ENCODE measurements at regions not wholly inside any gene's neighbourhood (a gene's known extent, or its start where the extent isn't known, plus 50 kb on each side); places are given as distances from the start of the nearest gene placed in this dataset.
A peak's percentile ranks its signal among the peaks of the same experiment; 100 is the strongest.

DNA sequence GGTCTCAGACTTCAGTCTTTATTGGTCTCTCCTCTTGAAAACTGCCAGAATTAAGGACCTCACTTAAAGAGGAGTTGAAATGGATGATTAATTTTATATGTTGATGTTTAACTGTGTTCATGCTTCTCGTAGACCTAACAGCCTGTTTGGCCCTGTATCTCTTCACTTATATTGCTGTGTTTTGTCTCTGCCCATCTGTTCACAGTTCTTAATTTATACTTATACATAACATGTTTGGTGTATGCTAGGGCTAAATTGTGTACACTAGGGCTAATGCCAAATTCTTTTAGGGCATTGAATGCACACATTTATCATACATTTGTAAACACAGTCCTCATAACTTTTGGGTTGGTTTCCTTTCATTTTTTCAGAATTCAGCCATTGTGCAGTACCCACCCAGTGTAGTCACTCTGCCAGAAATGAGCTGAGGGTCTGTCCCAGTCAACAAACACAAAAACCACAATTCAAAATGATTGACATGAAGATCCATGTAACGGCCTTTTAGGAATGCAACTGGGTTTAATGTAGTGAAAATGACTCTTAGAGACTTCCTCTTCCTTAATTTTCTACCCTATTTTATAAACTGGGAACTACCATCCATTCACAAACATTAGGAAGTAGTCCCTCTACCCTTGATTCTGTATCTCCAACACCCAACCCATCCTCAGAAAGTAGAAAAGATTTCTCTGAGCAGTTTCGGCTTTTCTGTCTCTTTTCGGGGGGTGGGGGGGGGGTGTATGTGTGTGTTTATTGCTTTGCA, 668.8 kb upstream of the KLF4 start:
- no peak for DNase-seq (ENCODE audit: low spot score)
- ChIA-PET POLR2A (ENCODE audit: low non-redundant PET) (no interaction called here), CTCF (no interaction called here)
- no peak overlapping the region for H3K27ac ChIP-seq
- TF ChIP-seq, protein P1, sequence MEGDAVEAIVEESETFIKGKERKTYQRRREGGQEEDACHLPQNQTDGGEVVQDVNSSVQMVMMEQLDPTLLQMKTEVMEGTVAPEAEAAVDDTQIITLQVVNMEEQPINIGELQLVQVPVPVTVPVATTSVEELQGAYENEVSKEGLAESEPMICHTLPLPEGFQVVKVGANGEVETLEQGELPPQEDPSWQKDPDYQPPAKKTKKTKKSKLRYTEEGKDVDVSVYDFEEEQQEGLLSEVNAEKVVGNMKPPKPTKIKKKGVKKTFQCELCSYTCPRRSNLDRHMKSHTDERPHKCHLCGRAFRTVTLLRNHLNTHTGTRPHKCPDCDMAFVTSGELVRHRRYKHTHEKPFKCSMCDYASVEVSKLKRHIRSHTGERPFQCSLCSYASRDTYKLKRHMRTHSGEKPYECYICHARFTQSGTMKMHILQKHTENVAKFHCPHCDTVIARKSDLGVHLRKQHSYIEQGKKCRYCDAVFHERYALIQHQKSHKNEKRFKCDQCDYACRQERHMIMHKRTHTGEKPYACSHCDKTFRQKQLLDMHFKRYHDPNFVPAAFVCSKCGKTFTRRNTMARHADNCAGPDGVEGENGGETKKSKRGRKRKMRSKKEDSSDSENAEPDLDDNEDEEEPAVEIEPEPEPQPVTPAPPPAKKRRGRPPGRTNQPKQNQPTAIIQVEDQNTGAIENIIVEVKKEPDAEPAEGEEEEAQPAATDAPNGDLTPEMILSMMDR (conservative IDR thresholded peaks at IDR 0.05; ENCODE audit: low read depth), result no peak

DNA sequence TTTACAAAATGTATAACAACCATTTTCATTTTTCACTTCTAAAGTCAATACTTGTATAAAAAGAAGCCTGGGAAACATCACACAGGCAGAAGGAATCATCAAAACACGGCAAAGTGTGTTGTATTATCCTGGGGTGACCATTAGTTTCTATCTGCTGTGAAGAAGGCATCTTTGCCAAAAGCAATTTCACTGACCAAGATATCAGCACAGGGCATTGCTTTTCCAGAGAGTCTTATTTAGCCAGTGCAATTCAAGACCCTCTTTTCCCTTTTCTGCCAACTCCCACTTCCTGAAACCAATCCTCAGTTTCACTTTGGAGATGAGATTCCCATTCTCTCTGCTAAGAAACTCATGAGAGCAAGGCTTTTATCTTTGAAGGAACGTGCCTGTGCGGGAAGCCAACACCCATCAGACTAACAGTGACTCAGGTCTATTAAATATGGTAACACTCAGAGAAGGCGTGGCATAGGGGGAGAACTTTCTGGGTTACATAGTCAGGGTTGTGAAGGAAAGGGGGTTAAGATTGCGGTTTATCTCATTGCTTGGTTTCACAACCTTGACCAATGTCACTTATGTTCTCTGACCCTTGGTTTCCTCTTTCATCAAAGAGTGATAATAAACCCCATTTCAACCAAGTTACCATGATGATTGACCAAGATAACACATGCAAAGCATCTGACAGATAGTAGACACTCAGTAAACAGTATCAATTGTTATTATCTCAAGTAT, 666.9 kb upstream of the KLF4 start:
- ChIA-PET POLR2A (ENCODE audit: low non-redundant PET) (no interaction called here), CTCF (no interaction called here)
- TF ChIP-seq, protein P1 (conservative IDR thresholded peaks at IDR 0.05; ENCODE audit: low read depth), result no peak
- peak; percentile 88 for DNase-seq (ENCODE audit: low spot score)
- no peak overlapping the region for H3K27ac ChIP-seq

DNA sequence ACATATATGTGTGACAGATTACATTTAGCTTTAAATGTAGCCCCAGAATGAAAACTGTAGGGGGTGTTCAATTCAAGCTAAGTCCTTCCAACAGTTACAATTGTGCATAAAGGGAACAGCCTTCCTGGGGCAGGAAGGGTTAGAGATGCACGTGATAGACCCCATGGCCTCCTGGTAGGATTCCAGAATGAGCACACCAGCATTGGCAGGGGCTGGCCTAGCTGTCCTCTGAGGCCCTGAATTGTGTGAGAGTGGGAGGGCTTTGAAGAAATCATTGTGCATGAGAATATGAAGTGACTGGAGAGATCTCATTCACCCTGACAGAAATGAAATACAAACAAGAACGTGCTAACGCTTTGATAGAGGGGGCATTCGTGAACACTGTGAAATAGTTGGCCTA, 663.8 kb upstream of the KLF4 start:
- POLR2A ChIA-PET (ENCODE audit: low non-redundant PET), result no interaction called here
- DNase-seq (ENCODE audit: low spot score), result no peak
- TF ChIP-seq, protein P1 (conservative IDR thresholded peaks at IDR 0.05; ENCODE audit: low read depth), result no peak
- no peak overlapping the region for H3K27ac ChIP-seq
- CTCF ChIA-PET, result interaction anchor here (0.7 kb wide), 1 partner anchor 639 kb away, joined by 3 read pairs; no protein-coding TSS in a partner anchor

DNA sequence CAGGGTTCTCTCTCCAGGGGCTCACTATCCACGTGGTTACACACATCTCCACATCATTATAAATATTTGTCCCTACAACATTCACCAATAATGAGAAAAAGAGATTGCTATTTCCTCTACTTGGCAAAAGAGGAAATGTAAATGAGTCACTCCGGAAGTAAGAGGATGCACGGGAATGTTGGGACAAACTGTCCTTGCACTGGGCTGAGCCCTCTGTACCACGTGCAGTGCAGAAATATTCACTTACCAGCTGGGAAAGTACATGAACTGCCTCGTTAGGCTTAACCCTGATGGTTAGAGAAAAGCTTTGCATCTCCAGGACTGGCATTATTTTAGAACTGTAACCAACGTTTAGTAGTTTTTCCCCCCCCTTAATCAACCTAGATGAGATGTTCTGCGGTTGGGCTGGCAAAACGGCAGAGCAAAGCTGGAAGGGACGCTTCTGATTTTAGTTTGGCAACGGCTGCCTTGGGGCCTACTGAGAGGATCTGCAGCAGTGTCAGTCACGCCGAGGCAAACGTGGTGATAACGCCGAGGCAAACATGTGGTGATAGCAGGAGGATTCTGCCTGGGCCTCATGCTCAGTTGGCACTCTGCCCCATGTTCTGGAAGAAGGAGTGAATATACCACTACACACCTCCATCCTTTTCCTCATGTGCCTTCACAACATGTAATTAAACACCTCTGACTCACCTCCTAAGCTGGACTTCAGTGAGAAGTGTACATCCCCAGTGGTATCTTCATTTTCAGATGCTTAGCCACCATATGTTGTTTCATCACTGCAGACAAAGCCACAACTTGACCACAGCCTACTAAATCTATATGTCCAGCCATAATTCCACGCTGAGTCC, 661.4 kb upstream of the KLF4 start:
- ChIA-PET CTCF (interaction anchor here (1.3 kb wide), 1 partner anchor 10 kb away, joined by 4 read pairs; no protein-coding TSS in a partner anchor), POLR2A (ENCODE audit: low non-redundant PET) (no interaction called here)
- DNase-seq (ENCODE audit: low spot score), result peak; percentile 36
- peak overlapping the region; percentile 53 for H3K27ac ChIP-seq
- TF ChIP-seq, protein P1 (conservative IDR thresholded peaks at IDR 0.05; ENCODE audit: low read depth), result no peak

DNA sequence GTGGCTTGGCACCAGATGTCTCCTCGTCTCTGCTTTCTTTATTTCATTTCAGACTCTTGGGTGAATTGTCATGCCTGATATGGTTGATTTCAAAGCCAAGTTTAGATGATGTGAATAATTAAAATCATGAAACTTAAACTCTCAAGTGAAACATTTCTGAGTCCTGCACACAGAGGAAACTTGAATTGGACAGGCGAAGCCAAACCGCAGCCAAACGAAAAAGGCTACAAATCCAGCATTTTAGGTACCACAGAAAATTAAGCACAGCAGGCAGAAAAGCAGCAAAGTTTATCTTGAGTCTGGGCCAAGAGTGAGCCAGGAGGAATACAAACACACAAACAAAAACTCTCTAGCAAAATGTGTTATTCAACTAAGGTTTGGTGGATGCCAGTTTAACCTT, 659.8 kb upstream of the KLF4 start:
- TF ChIP-seq, protein P1 (conservative IDR thresholded peaks at IDR 0.05; ENCODE audit: low read depth), result no peak
- POLR2A ChIA-PET (ENCODE audit: low non-redundant PET), result no interaction called here
- no peak for DNase-seq (ENCODE audit: low spot score)
- H3K27ac ChIP-seq, result no peak overlapping the region
- CTCF ChIA-PET, result no interaction called here
